Liver (tissue), 8 donors: ENCODE measurements at regions not wholly inside any gene's neighbourhood (a gene's known extent, or its start where the extent isn't known, plus 50 kb on each side); places are given as distances from the start of the nearest gene placed in this dataset.

ENCODE experiments used
- DNase-seq: peaks from one replicate; pipeline ENCODE4 v3.0.0-alpha.2; 2017; ENCODE audit warnings: low spot score
- H3K27ac ChIP-seq, 2 donors: one replicate each; pipeline ENCODE4 v1.7.0; 2013; ENCODE audit warnings: inconsistent platforms in 2 of 2, low read length in 2 of 2, control low read depth in 1 of 2, low read depth in 1 of 2, mild to moderate bottlenecking in 1 of 2
- H3K27me3 ChIP-seq, 4 donors: one replicate each; pipeline versions ENCODE4 v1.6.1 to v1.7.0; 2013; ENCODE audit warnings: low read length in 3 of 4, inconsistent platforms in 1 of 4, mild to moderate bottlenecking in 1 of 4, moderate library complexity in 1 of 4; ENCODE audit not compliant: control insufficient read depth in 4 of 4, insufficient read depth in 4 of 4
- H3K36me3 ChIP-seq, 4 donors: one replicate each; pipeline versions ENCODE4 v1.6.1 to v1.7.0; 2013; ENCODE audit warnings: low read length in 3 of 4, mild to moderate bottlenecking in 3 of 4, low read depth in 1 of 4, moderate library complexity in 1 of 4; ENCODE audit not compliant: control insufficient read depth in 4 of 4, insufficient read depth in 3 of 4
- H3K4me1 ChIP-seq, 4 donors: one replicate each; pipeline versions ENCODE4 v1.6.1 to v1.7.0; 2013; ENCODE audit warnings: low read length in 3 of 4, mild to moderate bottlenecking in 3 of 4, moderate library complexity in 1 of 4; ENCODE audit not compliant: control insufficient read depth in 4 of 4, insufficient read depth in 4 of 4
- H3K4me3 ChIP-seq, 3 donors: one replicate each; pipeline versions ENCODE4 v1.6.1 to v1.7.0; 2013; ENCODE audit warnings: low read length in 3 of 3, control low read depth in 1 of 3, low read depth in 1 of 3, mild to moderate bottlenecking in 1 of 3
- H3K9ac ChIP-seq, 2 donors: one replicate each; pipeline ENCODE4 v1.7.0; 2013; ENCODE audit warnings: low read length in 2 of 2, mild to moderate bottlenecking in 2 of 2, moderate library complexity in 2 of 2, control low read depth in 1 of 2, low read depth in 1 of 2
- H3K9me3 ChIP-seq, 4 donors: one replicate each; pipeline versions ENCODE4 v1.6.1 to v1.7.0; 2013; ENCODE audit warnings: low read length in 3 of 4; ENCODE audit not compliant: control insufficient read depth in 4 of 4
- EGR1 ChIP-seq, 2 donors: IDR thresholded peaks; 2 replicates each; pipeline ENCODE4 v1.6.1; 2016 to 2018; ENCODE audit warnings: antibody characterized with exemption in 2 of 2, low read depth in 2 of 2
- FOXA1 ChIP-seq: IDR thresholded peaks from 2 replicates; pipeline ENCODE4 v1.6.1; 2016; ENCODE audit warnings: antibody characterized with exemption
- HNF4G ChIP-seq: IDR thresholded peaks from 2 replicates; pipeline ENCODE4 v1.6.1; 2016; ENCODE audit warnings: antibody characterized with exemption
- JUND ChIP-seq, 2 donors: IDR thresholded peaks; 2 replicates each; pipeline ENCODE4 v1.6.1; 2016; ENCODE audit warnings: antibody characterized with exemption in 2 of 2
- NR2F2 ChIP-seq: IDR thresholded peaks from 2 replicates; pipeline ENCODE4 v1.6.1; 2016; ENCODE audit warnings: antibody characterized with exemption
- RAD21 ChIP-seq, 2 donors: IDR thresholded peaks; 2 replicates each; pipeline ENCODE4 v1.6.1; 2016; ENCODE audit warnings: antibody characterized with exemption in 2 of 2, mild to moderate bottlenecking in 2 of 2
- SP1 ChIP-seq: IDR thresholded peaks from 2 replicates; pipeline ENCODE4 v1.6.1; 2018; ENCODE audit warnings: antibody characterized with exemption, mild to moderate bottlenecking
- TAF1 ChIP-seq: conservative IDR thresholded peaks from 2 replicates; pipeline ENCODE4 v1.6.1; 2016; ENCODE audit warnings: antibody characterized with exemption, mild to moderate bottlenecking
- WGBS: extraction: QIAGEN DNeasy Blood & Tissue Kit; methylation state at CpG from one replicate; pipeline ENCODE4 v1.1.7; 2013; 5-methylcytosine and 5-hydroxymethylcytosine counted together
- TF ChIP-seq, protein P1 (sequence below): fragments of 150-350 bp; IDR thresholded peaks from 2 replicates; pipeline ENCODE4 v1.5.1; 2017; ENCODE audit warnings: improper control_type of control experiment, low read depth, low read length; ENCODE audit not compliant: missing input control
- TF ChIP-seq, protein P2 (sequence below): IDR thresholded peaks from 2 replicates; pipeline ENCODE4 v1.6.1; 2016; ENCODE audit warnings: antibody characterized with exemption
- TF ChIP-seq, protein P3 (sequence below): IDR thresholded peaks from 2 replicates; pipeline ENCODE4 v1.6.1; 2016; ENCODE audit warnings: antibody characterized with exemption, mild to moderate bottlenecking
- donor health status: healthy.
- donor health status: healthy.
- donor health status: healthy.
- donor health status: healthy.
- donor health status: healthy.

DNA sequence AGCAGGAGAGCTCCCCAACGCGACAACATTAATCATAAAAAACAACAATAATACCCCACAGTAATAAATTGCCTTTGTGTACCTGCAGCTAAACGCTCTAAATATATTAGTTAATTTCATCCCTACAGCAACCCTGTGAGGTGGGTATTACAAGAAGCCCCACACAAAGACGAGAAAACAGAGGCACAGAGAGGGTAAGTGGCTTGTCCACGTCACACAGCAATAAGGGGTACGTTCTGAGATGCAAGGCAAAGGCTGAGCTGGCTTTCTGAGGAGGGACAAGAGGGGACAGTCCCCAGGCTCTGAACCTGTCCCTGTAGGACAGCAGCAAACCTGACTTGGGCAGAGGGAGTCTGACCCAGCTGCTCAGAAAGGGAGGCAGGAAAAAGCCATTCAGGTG, 78.2 kb downstream of the NCOR2 start (continued):
- TF ChIP-seq, protein P1, sequence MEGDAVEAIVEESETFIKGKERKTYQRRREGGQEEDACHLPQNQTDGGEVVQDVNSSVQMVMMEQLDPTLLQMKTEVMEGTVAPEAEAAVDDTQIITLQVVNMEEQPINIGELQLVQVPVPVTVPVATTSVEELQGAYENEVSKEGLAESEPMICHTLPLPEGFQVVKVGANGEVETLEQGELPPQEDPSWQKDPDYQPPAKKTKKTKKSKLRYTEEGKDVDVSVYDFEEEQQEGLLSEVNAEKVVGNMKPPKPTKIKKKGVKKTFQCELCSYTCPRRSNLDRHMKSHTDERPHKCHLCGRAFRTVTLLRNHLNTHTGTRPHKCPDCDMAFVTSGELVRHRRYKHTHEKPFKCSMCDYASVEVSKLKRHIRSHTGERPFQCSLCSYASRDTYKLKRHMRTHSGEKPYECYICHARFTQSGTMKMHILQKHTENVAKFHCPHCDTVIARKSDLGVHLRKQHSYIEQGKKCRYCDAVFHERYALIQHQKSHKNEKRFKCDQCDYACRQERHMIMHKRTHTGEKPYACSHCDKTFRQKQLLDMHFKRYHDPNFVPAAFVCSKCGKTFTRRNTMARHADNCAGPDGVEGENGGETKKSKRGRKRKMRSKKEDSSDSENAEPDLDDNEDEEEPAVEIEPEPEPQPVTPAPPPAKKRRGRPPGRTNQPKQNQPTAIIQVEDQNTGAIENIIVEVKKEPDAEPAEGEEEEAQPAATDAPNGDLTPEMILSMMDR, result no peak
- TF ChIP-seq, protein P2, sequence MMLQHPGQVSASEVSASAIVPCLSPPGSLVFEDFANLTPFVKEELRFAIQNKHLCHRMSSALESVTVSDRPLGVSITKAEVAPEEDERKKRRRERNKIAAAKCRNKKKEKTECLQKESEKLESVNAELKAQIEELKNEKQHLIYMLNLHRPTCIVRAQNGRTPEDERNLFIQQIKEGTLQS, result no peak
- no peak for TF ChIP-seq SP1
- TF ChIP-seq FOXA1, result no peak

DNA sequence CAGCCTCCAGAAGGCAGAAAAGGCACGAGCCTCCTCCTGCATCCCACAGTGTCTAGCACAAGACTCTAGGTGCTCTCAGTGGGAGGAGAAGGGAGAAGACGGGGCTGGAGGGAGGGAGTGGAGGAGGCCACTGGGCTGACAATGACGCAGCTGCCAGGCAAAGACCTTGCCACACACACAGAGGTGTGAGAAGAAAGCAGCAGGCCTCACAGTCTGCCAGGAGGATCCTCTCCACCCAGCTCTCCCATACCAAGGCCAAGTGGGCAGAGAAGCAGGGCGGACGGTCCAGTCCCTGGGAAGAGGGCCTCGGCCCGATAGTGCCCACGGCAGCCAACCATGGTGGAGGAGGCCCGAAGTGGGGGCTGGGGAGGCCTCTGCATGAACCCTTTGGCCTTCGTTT, 78.9 kb downstream of the NCOR2 start:
- TF ChIP-seq, protein P3, sequence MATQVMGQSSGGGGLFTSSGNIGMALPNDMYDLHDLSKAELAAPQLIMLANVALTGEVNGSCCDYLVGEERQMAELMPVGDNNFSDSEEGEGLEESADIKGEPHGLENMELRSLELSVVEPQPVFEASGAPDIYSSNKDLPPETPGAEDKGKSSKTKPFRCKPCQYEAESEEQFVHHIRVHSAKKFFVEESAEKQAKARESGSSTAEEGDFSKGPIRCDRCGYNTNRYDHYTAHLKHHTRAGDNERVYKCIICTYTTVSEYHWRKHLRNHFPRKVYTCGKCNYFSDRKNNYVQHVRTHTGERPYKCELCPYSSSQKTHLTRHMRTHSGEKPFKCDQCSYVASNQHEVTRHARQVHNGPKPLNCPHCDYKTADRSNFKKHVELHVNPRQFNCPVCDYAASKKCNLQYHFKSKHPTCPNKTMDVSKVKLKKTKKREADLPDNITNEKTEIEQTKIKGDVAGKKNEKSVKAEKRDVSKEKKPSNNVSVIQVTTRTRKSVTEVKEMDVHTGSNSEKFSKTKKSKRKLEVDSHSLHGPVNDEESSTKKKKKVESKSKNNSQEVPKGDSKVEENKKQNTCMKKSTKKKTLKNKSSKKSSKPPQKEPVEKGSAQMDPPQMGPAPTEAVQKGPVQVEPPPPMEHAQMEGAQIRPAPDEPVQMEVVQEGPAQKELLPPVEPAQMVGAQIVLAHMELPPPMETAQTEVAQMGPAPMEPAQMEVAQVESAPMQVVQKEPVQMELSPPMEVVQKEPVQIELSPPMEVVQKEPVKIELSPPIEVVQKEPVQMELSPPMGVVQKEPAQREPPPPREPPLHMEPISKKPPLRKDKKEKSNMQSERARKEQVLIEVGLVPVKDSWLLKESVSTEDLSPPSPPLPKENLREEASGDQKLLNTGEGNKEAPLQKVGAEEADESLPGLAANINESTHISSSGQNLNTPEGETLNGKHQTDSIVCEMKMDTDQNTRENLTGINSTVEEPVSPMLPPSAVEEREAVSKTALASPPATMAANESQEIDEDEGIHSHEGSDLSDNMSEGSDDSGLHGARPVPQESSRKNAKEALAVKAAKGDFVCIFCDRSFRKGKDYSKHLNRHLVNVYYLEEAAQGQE, result no peak
- TF ChIP-seq NR2F2, result no peak
- no peak for DNase-seq
- peaks cover 0 to 8% (median 2%) of the 10 kb centered on the region in 4 donors for H3K36me3 ChIP-seq

DNA sequence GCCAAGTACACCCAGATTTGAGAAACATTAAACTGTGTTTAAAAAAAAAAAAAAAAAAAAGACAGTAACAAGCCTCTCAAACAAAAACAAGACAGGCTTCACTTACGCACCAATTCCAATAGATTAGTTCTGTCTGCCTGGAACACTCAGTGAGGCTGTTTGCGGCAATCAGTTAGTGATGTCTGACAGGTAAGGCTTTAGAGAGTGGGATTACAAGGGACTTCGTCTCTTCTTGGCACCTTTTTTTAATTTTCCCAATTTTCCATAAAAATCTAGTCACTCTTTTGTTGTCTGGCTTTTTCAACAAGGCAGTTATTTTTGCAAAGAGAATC, 79.6 kb downstream of the NCOR2 start:
- Histone ChIP-seq H3K4me3 (no peak overlapping the region), H3K4me1 (peaks cover 7 to 29% (median 23%) of the 10 kb centered on the region in 4 donors), H3K9ac (no peak overlapping the region), H3K36me3 (peaks cover 0 to 8% (median 2%) of the 10 kb centered on the region in 4 donors), H3K27me3 (no peaks in the 10 kb centered on the region), H3K27ac (no peak overlapping the region), H3K9me3 (no peaks in the 10 kb centered on the region)
- WGBS, result 89% methylated on average over 3 of the region's 3 CpGs
- TF ChIP-seq HNF4G, result no peak
- no peak for TF ChIP-seq EGR1 (IDR thresholded peaks at IDR 0.05; ENCODE audit: low read depth in 2 of 2)
- no peak for TF ChIP-seq JUND (IDR thresholded peaks at IDR 0.05)
- TF ChIP-seq RAD21 (IDR thresholded peaks at IDR 0.05), result no peak
- TF ChIP-seq, protein P3, result no peak
- TF ChIP-seq TAF1, result no peak
- no peak for DNase-seq

More for the DNA sequence above, 78.9 kb downstream of the NCOR2 start:
- Histone ChIP-seq H3K4me1 (peaks cover 8 to 36% (median 29%) of the 10 kb centered on the region in 4 donors), H3K27ac (no peak overlapping the region), H3K4me3 (no peak overlapping the region), H3K9me3 (no peaks in the 10 kb centered on the region), H3K9ac (no peak overlapping the region), H3K27me3 (no peaks in the 10 kb centered on the region)
- 94% methylated on average over 10 of the region's 10 CpGs for WGBS
